ENCODE measurements at regions not wholly inside any gene's neighbourhood (a gene's known extent, or its start where the extent isn't known, plus 50 kb on each side); places are given as distances from the start of the nearest gene placed in this dataset.

- ChIA-PET POLR2A (no interaction called here), CTCF (interaction anchor here (0.8 to 1.2 kb wide), 2 partner anchors 22 to 107 kb away, joined by 3 to 7 read pairs; partner anchors contain the start of gene FAM50B)
- no peak for DNase-seq (ENCODE audit: low spot score)
- no peak overlapping the region for H3K4me3 Mint-ChIP-seq
- TF ChIP-seq GABPB1 (CRISPR knock-in tag; IDR thresholded peaks at IDR 0.05) (0 out of 2 replicates have a peak, but pooled peaks have one; percentile 19), IRF2 (CRISPR knock-in tag; IDR thresholded peaks at IDR 0.05; ENCODE audit: borderline replicate concordance, low read depth) (no peak), AR (CRISPR knock-in tag; IDR thresholded peaks at IDR 0.05) (no peak)
- ATAC-seq = no peak
- no peak overlapping the region for H3K27ac Mint-ChIP-seq
- H3K9me3 Mint-ChIP-seq = peaks cover 17% of the 10 kb centered on the region
- H3K36me3 Mint-ChIP-seq = no peaks in the 10 kb centered on the region
- no peaks in the 10 kb centered on the region for H3K4me1 Mint-ChIP-seq
- H3K27me3 Mint-ChIP-seq (ENCODE audit: low read depth) = no peaks in the 10 kb centered on the region; the same call in 1 of the 2 replicates
Measured at GRCh38 chr6:3956054-3956453, 106.9 kb downstream of the FAM50B start.

DNA sequence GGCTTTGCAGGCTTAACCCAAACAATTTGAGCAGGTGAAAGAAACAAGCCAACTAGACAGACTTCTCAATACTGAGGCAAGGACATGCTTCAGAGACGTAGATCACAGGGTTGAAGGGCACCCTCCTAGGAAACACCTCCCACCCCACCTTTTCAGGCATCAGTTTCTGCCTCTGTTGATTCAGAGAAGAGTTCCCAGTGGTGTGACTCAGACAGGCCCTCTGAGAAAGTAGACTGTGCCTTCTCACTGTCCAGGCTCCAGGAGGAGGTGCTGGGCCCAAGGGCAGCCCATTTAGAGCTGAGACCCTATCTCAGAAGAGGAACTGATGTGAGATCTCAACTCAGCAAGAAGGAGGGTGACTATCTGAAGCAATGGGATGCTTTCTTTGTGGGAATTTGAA, 108.1 kb downstream of the FAM50B start:
- POLR2A ChIA-PET = no interaction called here
- DNase-seq (ENCODE audit: low spot score) (no peak), ATAC-seq (no peak)
- no peaks in the 10 kb centered on the region; the same call in 1 of the 2 replicates for H3K27me3 Mint-ChIP-seq (ENCODE audit: low read depth)
- H3K27ac Mint-ChIP-seq = no peak overlapping the region
- H3K4me1 Mint-ChIP-seq = no peaks in the 10 kb centered on the region
- no peak for TF ChIP-seq SOX15 (CRISPR knock-in tag; IDR thresholded peaks at IDR 0.05)
- TF ChIP-seq OVOL2 (CRISPR knock-in tag; IDR thresholded peaks at IDR 0.05; ENCODE audit: borderline replicate concordance) = no peak
- TF ChIP-seq ZNF219 (CRISPR knock-in tag; IDR thresholded peaks at IDR 0.05; ENCODE audit: borderline replicate concordance) = no peak
- TF ChIP-seq, protein P1, sequence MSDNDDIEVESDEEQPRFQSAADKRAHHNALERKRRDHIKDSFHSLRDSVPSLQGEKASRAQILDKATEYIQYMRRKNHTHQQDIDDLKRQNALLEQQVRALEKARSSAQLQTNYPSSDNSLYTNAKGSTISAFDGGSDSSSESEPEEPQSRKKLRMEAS (CRISPR knock-in tag; IDR thresholded peaks at IDR 0.05) = no peak
- no peak for TF ChIP-seq TEAD1 (CRISPR knock-in tag; IDR thresholded peaks at IDR 0.05)
- no peak for TF ChIP-seq SP1 (CRISPR knock-in tag; conservative IDR thresholded peaks at IDR 0.05)
- TF ChIP-seq ZNF671 (CRISPR knock-in tag; IDR thresholded peaks at IDR 0.05) = no peak
- TF ChIP-seq, protein P2, sequence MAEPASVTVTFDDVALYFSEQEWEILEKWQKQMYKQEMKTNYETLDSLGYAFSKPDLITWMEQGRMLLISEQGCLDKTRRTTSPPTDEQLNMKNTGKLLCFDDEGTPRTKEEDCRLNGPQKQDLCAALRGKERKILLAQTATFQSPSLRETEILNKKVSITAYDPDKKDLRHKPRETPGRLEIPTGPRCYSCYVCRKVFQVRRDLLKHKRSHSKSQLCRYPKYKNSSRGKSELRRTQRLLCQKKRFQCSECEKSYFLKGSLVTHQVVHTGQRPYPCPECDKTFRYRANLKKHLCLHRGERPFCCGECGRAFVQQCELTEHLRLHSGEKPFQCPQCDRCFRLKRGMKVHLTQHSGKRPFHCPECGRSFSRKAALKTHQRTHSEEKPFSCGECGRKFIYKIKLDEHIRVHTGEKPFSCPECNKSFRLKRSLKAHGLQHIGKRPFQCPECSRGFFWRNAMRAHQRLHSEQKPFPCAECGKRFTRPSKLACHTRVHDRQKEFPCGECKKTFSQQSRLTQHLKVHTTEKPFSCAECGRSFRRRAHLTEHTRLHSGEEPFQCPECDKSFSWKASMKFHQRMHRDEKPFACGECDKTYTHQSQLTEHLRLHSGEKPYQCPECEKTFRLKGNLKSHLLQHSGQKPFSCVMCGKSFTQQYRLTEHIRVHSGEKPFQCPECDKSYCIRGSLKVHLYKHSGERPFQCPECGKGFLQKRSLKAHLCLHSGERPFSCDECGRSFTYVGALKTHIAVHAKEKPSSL (CRISPR knock-in tag; conservative IDR thresholded peaks at IDR 0.05) = no peak
- no peak for TF ChIP-seq TEAD4 (CRISPR knock-in tag; IDR thresholded peaks at IDR 0.05)
- TF ChIP-seq SMAD4 (CRISPR knock-in tag; IDR thresholded peaks at IDR 0.05) = no peak
- TF ChIP-seq ZNF416 (CRISPR knock-in tag; IDR thresholded peaks at IDR 0.05) = no peak
- no peak for TF ChIP-seq ZNF317 (CRISPR knock-in tag; IDR thresholded peaks at IDR 0.05; ENCODE audit: borderline replicate concordance, low read depth)
- TF ChIP-seq PREB (CRISPR knock-in tag; IDR thresholded peaks at IDR 0.05; ENCODE audit: borderline replicate concordance) = no peak
- H3K4me3 Mint-ChIP-seq = no peak overlapping the region
- peaks cover 9% of the 10 kb centered on the region for H3K9me3 Mint-ChIP-seq
- H3K36me3 Mint-ChIP-seq = no peaks in the 10 kb centered on the region
- CTCF ChIA-PET = interaction anchor here (1.4 kb wide), 1 partner anchor 21 kb away, joined by 3 read pairs; no protein-coding TSS in a partner anchor

DNA sequence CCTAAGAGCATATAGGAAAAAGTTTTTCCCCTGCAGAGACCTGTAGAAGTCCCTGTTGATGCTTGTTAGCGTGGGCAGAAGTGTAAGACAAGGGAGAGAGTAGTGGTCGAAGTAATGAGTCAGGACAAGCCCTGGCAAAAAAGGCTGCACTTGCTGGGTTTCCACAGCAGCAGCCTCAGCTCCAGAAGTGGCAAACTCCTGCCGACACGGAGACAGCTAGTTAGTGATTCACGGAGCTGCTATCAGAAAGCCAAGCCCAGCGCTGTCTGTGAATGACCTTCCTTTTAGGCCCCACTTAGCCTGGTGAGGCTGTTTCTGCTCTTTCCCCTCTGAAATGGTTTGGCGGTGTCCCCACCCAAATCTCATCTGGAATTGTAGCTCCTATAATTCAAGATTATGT, 109.1 kb downstream of the FAM50B start:
- H3K4me1 Mint-ChIP-seq = no peaks in the 10 kb centered on the region
- no peaks in the 10 kb centered on the region for H3K36me3 Mint-ChIP-seq
- no peak overlapping the region for H3K27ac Mint-ChIP-seq
- H3K9me3 Mint-ChIP-seq = peaks cover 4% of the 10 kb centered on the region; the same call in 1 of the 2 replicates
- H3K27me3 Mint-ChIP-seq (ENCODE audit: low read depth) = no peaks in the 10 kb centered on the region
- TF ChIP-seq PRDM15 (CRISPR knock-in tag; IDR thresholded peaks at IDR 0.05) (no peak), GTF2I (CRISPR knock-in tag; conservative IDR thresholded peaks at IDR 0.05) (no peak)
- ChIA-PET CTCF (interaction anchor here (1.1 to 1.4 kb wide), 2 partner anchors 20 to 109 kb away, joined by 3 to 8 read pairs; partner anchors contain the start of gene FAM50B), POLR2A (no interaction called here)
- no peak overlapping the region for H3K4me3 Mint-ChIP-seq
- ATAC-seq = no peak
- no peak for DNase-seq (ENCODE audit: low spot score)

Measured in WTC11 (cell line).